Duodenal mucosa (tissue), 2 donors: ENCODE measurements at regions not wholly inside any gene's neighbourhood (a gene's known extent, or its start where the extent isn't known, plus 50 kb on each side); places are given as distances from the start of the nearest gene placed in this dataset.

ENCODE experiments used
- H3K27ac ChIP-seq: one replicate; pipeline ENCODE4 v1.7.0; 2013; ENCODE audit warnings: low read depth, low read length
- H3K27me3 ChIP-seq, 2 donors: one replicate each; pipeline ENCODE4 v1.7.0; 2013; ENCODE audit warnings: low read length in 2 of 2, control low read depth in 1 of 2; ENCODE audit not compliant: insufficient read depth in 2 of 2, control insufficient read depth in 1 of 2
- H3K36me3 ChIP-seq, 2 donors: one replicate each; pipeline ENCODE4 v1.7.0; 2013; ENCODE audit warnings: low read length in 2 of 2, control low read depth in 1 of 2; ENCODE audit not compliant: insufficient read depth in 2 of 2, control insufficient read depth in 1 of 2
- H3K4me1 ChIP-seq, 2 donors: one replicate each; pipeline ENCODE4 v1.7.0; 2013; ENCODE audit warnings: low read length in 2 of 2, control low read depth in 1 of 2; ENCODE audit not compliant: insufficient read depth in 2 of 2, control insufficient read depth in 1 of 2
- H3K4me3 ChIP-seq, 2 donors: one replicate each; pipeline ENCODE4 v1.7.0; 2013; ENCODE audit warnings: low read length in 2 of 2, low read depth in 1 of 2
- H3K9ac ChIP-seq, 2 donors: one replicate each; pipeline ENCODE4 v1.7.0; 2013; ENCODE audit warnings: low read length in 2 of 2, low read depth in 1 of 2
- H3K9me3 ChIP-seq, 2 donors: one replicate each; pipeline ENCODE4 v1.7.0; 2013; ENCODE audit warnings: low read length in 2 of 2, control low read depth in 1 of 2; ENCODE audit not compliant: control insufficient read depth in 1 of 2

DNA sequence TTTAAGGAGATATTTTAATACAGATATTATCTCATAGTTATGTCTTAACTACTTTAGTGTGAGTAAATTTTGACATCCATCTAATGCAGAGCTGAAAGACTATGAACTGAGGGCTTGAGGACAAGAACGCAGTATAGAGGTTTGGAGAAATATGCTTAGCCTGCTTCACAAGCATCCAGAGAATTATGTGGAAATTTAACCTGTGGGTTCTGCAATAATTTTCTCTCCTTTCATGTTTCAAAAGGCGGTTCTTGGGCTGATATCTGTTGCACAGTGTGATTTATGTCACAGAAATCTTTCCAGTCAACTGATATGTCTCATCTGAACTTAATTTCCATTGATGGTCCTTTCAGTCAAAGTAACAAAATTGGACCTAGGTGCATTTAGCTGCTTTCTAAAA is 371.9 kb upstream of the VRK2 start:
- no peaks in the 10 kb centered on the region for H3K36me3 ChIP-seq
- no peak overlapping the region for H3K4me3 ChIP-seq

DNA sequence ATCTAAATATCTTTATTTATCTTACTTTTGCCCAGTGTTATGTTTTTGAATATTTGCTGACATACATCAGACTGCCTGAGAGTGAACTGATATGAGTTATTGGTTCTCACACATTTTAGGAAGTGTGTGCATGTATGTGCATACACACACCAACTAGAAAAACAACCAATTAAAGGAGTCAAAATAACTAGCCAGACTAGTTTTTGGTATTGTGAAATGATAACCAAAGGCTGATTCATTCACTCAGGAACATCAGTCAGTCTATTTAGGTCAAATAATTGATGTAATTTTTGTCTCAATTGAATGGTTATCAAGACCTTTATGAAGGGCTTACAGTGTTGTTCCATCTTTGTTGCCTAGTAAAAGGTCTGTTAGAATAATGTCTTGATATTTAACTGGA is 369.3 kb upstream of the VRK2 start:
- Histone ChIP-seq H3K4me1 (no peaks in the 10 kb centered on the region), H3K36me3 (no peaks in the 10 kb centered on the region), H3K4me3 (no peak overlapping the region), H3K9ac (no peak overlapping the region), H3K27ac (no peak overlapping the region), H3K27me3 (no peaks in the 10 kb centered on the region), H3K9me3 (no peaks in the 10 kb centered on the region)

More for the DNA sequence above, 371.9 kb upstream of the VRK2 start:
- Histone ChIP-seq H3K4me1 (no peaks in the 10 kb centered on the region), H3K9ac (no peak overlapping the region), H3K27me3 (no peaks in the 10 kb centered on the region), H3K9me3 (no peaks in the 10 kb centered on the region), H3K27ac (no peak overlapping the region)

DNA sequence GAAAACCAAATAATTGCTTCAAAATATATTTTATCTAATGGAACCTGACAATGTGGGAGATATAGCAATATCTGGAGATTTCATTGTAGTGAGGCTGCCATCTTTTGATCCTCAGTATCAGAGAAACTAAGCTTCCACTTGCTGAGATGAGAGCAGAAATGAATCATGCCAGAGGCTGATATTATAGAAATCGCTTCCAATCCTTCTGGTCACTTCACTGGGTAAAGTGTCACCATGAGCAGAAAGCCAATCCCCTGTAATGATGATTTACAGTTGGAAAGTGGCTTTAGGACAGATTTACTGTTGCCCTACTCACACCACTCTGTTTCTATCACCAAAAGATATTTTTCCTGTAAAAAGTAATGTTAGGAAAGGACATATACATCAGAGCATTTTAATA is 365.0 kb upstream of the VRK2 start:
- Histone ChIP-seq H3K9me3 (no peaks in the 10 kb centered on the region), H3K27ac (no peak overlapping the region), H3K9ac (no peak overlapping the region), H3K4me1 (no peaks in the 10 kb centered on the region), H3K4me3 (no peak overlapping the region), H3K27me3 (no peaks in the 10 kb centered on the region), H3K36me3 (no peaks in the 10 kb centered on the region)

DNA sequence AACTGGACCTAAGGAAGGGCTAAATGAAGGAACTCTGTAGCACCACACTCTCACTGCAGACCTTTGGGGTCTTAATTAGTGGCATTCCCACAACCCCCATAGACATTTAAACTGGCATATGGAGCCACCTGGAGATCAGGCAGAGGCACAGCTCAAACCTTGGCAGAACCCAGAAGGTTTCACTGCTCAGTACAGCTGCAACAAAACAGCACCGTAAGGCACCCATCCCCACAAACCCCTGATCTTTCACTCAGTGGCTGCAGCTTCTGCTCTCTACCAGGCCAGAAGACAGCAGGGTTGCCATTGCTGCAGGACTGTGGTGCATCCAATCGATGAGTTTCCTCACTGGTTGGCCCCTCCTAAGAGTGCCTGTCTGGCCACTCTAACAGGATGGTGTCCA is 361.6 kb upstream of the VRK2 start:
- Histone ChIP-seq H3K36me3 (no peaks in the 10 kb centered on the region), H3K9ac (no peak overlapping the region), H3K27me3 (no peaks in the 10 kb centered on the region), H3K27ac (no peak overlapping the region), H3K4me3 (no peak overlapping the region), H3K4me1 (no peaks in the 10 kb centered on the region), H3K9me3 (no peaks in the 10 kb centered on the region)

DNA sequence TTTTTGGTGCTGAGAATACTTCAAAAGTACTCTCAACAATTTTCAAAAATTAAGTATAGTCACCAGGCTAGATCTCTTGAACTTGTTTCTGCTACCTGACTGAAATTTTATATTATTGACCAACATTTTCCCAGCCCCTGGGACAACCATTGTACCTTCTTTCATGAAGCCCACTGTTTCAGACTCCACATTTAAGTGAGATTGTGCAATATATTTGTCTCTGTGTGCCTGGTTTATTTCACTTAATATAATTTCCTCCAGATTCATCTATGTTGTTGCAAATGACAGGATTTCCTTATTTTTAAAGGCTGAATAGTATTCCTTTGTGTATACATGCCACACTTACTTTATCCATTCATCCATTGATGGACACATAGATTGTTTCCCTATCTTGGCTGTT is 354.2 kb upstream of the VRK2 start:
- no peaks in the 10 kb centered on the region for H3K4me1 ChIP-seq
- no peaks in the 10 kb centered on the region for H3K27me3 ChIP-seq
- H3K9me3 ChIP-seq, result no peaks in the 10 kb centered on the region
- no peak overlapping the region for H3K27ac ChIP-seq
- H3K9ac ChIP-seq, result no peak overlapping the region
- H3K36me3 ChIP-seq, result no peaks in the 10 kb centered on the region
- H3K4me3 ChIP-seq, result no peak overlapping the region

DNA sequence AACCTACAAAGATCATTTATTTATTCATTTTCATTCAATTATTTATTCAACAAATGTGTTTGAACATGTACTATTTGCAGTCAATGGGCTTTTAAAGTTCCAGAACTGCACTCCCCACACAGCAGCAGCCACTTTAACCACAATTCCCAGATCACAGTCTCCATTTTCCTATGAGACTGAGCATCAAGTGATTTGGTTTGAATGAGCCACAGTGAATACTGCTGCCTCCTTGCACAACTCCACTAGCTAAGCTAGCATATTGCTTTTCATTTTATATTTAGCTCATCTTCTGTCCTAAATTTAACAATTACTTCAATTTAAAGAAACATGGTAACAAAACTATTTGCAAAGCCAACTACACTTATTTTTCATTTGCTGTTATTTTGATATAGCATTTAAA is 353.4 kb upstream of the VRK2 start:
- no peaks in the 10 kb centered on the region for H3K4me1 ChIP-seq
- no peaks in the 10 kb centered on the region for H3K9me3 ChIP-seq
- no peak overlapping the region for H3K27ac ChIP-seq
- no peaks in the 10 kb centered on the region for H3K27me3 ChIP-seq
- no peak overlapping the region for H3K9ac ChIP-seq
- no peaks in the 10 kb centered on the region for H3K36me3 ChIP-seq
- no peak overlapping the region for H3K4me3 ChIP-seq

DNA sequence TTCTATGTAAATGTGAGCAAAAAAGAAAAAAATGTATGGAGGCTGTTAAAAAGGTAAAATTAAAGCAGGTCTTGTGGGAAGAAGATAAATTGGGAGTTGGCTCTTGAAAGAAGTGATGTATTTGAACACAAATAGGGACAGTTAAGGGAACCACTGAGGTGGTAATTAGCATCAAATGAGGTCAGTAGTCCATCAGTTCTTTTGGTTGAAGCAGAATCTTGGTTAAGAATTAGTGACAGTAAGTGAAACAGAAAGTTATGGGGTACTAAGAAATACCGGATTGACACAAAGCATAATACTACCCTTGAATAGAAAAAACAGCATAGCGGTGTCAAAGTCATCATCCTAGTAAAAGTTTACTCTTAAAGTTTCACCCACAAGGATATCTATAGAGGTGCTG is 352.6 kb upstream of the VRK2 start:
- H3K4me1 ChIP-seq, result no peaks in the 10 kb centered on the region
- H3K27me3 ChIP-seq, result no peaks in the 10 kb centered on the region
- H3K9ac ChIP-seq, result no peak overlapping the region
- no peak overlapping the region for H3K4me3 ChIP-seq
- no peaks in the 10 kb centered on the region for H3K9me3 ChIP-seq
- no peaks in the 10 kb centered on the region for H3K36me3 ChIP-seq
- H3K27ac ChIP-seq, result no peak overlapping the region

DNA sequence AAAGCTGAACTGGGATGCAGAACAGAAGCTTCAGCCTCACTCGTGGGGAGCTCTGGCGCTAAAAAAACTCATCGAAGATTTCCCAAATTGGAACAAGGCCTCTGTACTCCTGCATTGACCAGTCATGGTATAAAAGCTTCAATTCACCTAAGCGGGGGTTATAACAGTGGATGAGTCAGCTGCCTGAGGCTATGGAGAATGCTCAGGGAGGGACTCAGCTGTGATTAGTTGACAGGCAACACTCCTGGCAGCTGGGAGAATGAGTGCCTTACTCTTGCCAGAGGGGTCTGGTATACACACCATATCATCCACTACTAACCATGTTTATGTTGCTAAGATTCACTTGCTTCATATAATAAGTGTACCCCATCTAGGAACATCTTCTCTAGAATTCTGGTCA is 350.6 kb upstream of the VRK2 start:
- Histone ChIP-seq H3K27ac (no peak overlapping the region), H3K9ac (no peak overlapping the region), H3K9me3 (no peaks in the 10 kb centered on the region), H3K36me3 (no peaks in the 10 kb centered on the region), H3K4me3 (no peak overlapping the region), H3K27me3 (no peaks in the 10 kb centered on the region), H3K4me1 (no peaks in the 10 kb centered on the region)

DNA sequence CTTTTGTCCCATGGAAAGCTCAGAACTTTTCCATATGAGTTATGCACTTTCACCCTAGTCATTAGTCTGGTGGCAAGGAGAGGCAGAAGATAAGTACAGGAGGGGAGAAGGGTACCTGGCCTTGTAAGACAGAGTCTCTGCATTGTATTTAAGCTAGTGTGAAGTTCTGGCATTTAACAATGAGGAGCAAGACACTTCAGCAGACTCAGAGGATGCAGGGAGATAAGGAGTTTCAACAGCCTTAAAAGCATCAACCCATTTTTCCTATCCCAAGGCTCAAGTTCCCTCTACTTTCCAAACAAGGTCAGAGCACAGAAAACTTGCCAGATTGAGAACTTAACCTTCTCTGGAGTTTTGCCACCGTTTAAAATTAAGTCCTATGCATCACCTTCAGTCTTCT is 348.2 kb upstream of the VRK2 start:
- Histone ChIP-seq H3K36me3 (no peaks in the 10 kb centered on the region), H3K4me1 (no peaks in the 10 kb centered on the region), H3K9me3 (no peaks in the 10 kb centered on the region), H3K9ac (no peak overlapping the region), H3K27me3 (no peaks in the 10 kb centered on the region), H3K4me3 (no peak overlapping the region), H3K27ac (no peak overlapping the region)

DNA sequence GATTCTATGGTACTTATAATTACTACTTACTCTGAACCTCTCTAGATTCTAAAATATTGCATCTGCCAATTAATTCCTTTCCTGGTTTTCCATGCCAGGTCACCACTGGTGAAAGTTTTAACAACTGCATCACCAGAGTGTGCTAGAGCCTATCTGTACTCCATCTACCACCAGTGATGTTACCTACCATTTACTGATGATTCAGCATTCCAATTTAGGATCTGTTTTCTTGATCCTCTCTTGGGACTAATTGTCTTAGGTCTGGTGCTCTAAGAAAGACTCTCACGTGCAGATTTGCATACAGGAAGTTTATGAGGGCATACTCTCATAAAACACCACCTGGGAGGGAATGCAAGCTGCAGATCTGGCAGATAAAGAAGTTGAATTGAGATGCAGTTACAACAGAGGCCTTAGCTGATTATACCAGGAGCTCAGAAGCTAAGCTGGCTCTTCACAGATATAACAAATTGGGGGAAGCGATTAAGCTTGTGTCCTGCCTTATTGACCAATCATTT is 347.6 kb upstream of the VRK2 start:
- no peaks in the 10 kb centered on the region for H3K4me1 ChIP-seq
- H3K9ac ChIP-seq, result no peak overlapping the region
- no peaks in the 10 kb centered on the region for H3K27me3 ChIP-seq
- no peak overlapping the region for H3K4me3 ChIP-seq
- H3K9me3 ChIP-seq, result no peaks in the 10 kb centered on the region
- no peak overlapping the region for H3K27ac ChIP-seq
- no peaks in the 10 kb centered on the region for H3K36me3 ChIP-seq

DNA sequence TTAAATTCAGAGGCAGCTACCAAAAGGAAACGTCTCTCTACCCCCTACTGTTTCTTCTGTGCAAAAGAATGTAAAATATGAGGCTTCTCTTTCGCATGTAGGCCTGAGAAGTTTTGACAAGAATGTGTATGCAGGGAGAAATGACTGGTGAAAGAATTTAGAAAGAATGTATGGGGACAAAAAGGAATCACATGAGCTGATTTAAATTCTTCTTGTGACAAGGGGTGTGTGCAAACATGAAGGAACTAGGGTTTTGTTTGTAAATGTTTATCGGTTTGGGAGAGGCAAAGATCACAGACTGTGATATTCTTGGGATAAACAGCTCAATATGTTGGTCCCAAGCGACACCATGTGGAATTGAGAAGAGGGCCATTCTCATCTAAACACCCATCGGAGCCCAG is 345.2 kb upstream of the VRK2 start:
- no peak overlapping the region for H3K27ac ChIP-seq
- no peaks in the 10 kb centered on the region for H3K27me3 ChIP-seq
- no peak overlapping the region for H3K9ac ChIP-seq
- H3K9me3 ChIP-seq, result no peaks in the 10 kb centered on the region
- H3K36me3 ChIP-seq, result no peaks in the 10 kb centered on the region
- no peaks in the 10 kb centered on the region for H3K4me1 ChIP-seq
- no peak overlapping the region for H3K4me3 ChIP-seq
